HG02884 (cell line): ENCODE measurements at regions not wholly inside any gene's neighbourhood (a gene's known extent, or its start where the extent isn't known, plus 50 kb on each side); places are given as distances from the start of the nearest gene placed in this dataset.
A peak's percentile ranks its signal among the peaks of the same experiment; 100 is the strongest.

Experiments
- ATAC-seq: cut with Tn5 transposase; IDR thresholded peaks from one replicate; pipeline ENCODE4 v1.9.1; 2021; ENCODE audit warnings: mild to moderate bottlenecking, moderate library complexity; ENCODE audit not compliant: unreplicated experiment

- no peak for ATAC-seq
Measured at GRCh38 chr18:46343456-46343855, 239.3 kb downstream of the HAUS1 start.

- ATAC-seq = peak; percentile 78
Measured at GRCh38 chr18:46343931-46344372, 239.8 kb downstream of the HAUS1 start.

GRCh38 chr18:46344416-46345180 is 240.4 kb downstream of the HAUS1 start:
- ATAC-seq = no peak

GRCh38 chr18:46345181-46345465 is 240.9 kb downstream of the HAUS1 start:
- no peak for ATAC-seq

- ATAC-seq = no peak
Measured at GRCh38 chr18:46346213-46346612, 242.0 kb downstream of the HAUS1 start.

GRCh38 chr18:46346896-46347630 is 242.9 kb downstream of the HAUS1 start:
- ATAC-seq = no peak

- no peak for ATAC-seq
Measured at GRCh38 chr18:46350598-46351159, 246.5 kb downstream of the HAUS1 start.

- ATAC-seq = no peak
Measured at GRCh38 chr18:46352520-46353250, 248.5 kb downstream of the HAUS1 start.

- ATAC-seq = no peak
Measured at GRCh38 chr18:46353460-46353859, 249.3 kb downstream of the HAUS1 start.

GRCh38 chr18:46356278-46357033 is 252.3 kb downstream of the HAUS1 start:
- ATAC-seq = no peak

GRCh38 chr18:46360102-46360699 is 256.0 kb downstream of the HAUS1 start:
- no peak for ATAC-seq

- no peak for ATAC-seq
Measured at GRCh38 chr18:46360866-46361265, 256.7 kb downstream of the HAUS1 start.

- no peak for ATAC-seq
Measured at GRCh38 chr18:46362533-46362932, 258.3 kb downstream of the HAUS1 start.

GRCh38 chr18:46364048-46364447 is 259.9 kb downstream of the HAUS1 start:
- no peak for ATAC-seq

GRCh38 chr18:46366201-46366600 is 262.0 kb downstream of the HAUS1 start:
- ATAC-seq = no peak

- ATAC-seq = no peak
Measured at GRCh38 chr18:46366751-46367376, 262.7 kb downstream of the HAUS1 start.

GRCh38 chr18:46369323-46369722 is 265.1 kb downstream of the HAUS1 start:
- no peak for ATAC-seq

GRCh38 chr18:46370898-46371297 is 266.7 kb downstream of the HAUS1 start:
- ATAC-seq = no peak

GRCh38 chr18:46372670-46373069 is 268.5 kb downstream of the HAUS1 start:
- ATAC-seq = no peak

- ATAC-seq = no peak
Measured at GRCh38 chr18:46373131-46373530, 268.9 kb downstream of the HAUS1 start.
